Psoas muscle (tissue), 7 donors: ENCODE measurements at regions not wholly inside any gene's neighbourhood (a gene's known extent, or its start where the extent isn't known, plus 50 kb on each side); places are given as distances from the start of the nearest gene placed in this dataset.
A peak's percentile ranks its signal among the peaks of the same experiment; 100 is the strongest.

Source experiments
- ATAC-seq, 4 donors: fragments of 200-7000 bp; cut with Tn5 transposase; one replicate each; pipeline ENCODE4 v1.9.1; 2020; ENCODE audit warnings: moderate library complexity in 3 of 4, mild to moderate bottlenecking in 2 of 4
- DNase-seq, 2 donors: peaks; one replicate each; pipeline ENCODE4 v3.0.0-alpha.2; 2020
- H3K27ac ChIP-seq: fragments of 200-600 bp; one replicate; pipeline ENCODE4 v1.8.0; 2022
- H3K27me3 ChIP-seq, 3 donors: fragments of 200-600 bp in 1 of 3; one replicate each; pipeline versions ENCODE4 v1.6.1 to v1.8.0; 2013 to 2022; ENCODE audit warnings: low read length in 2 of 3, mild to moderate bottlenecking in 2 of 3, moderate library complexity in 1 of 3; ENCODE audit not compliant: insufficient read depth in 3 of 3
- H3K36me3 ChIP-seq, 2 donors: fragments of 200-600 bp in 1 of 2; one replicate each; pipeline versions ENCODE4 v1.6.1 to v1.8.0; 2013 to 2022; ENCODE audit warnings: low read depth in 1 of 2, mild to moderate bottlenecking in 1 of 2, moderate library complexity in 1 of 2; ENCODE audit not compliant: insufficient read depth in 1 of 2
- H3K4me1 ChIP-seq: fragments of 200-600 bp; one replicate; pipeline ENCODE4 v1.8.0; 2022
- H3K4me3 ChIP-seq: fragments of 200-600 bp; one replicate; pipeline ENCODE4 v1.8.0; 2022; ENCODE audit warnings: mild to moderate bottlenecking
- H3K9me3 ChIP-seq: fragments of 200-600 bp; one replicate; pipeline ENCODE4 v1.8.0; 2022
- WGBS, 3 donors: extraction: QIAGEN DNeasy Blood & Tissue Kit; methylation state at CpG; one replicate each; pipeline versions ENCODE4 v1.1.6 to v1.1.7; 2013; 5-methylcytosine and 5-hydroxymethylcytosine counted together
- intact Hi-C, 2 donors: fragments of 100-400 bp; cut with DNase I; formaldehyde crosslinking; loops; one replicate each; pipeline versions ENCODE4 v1.11.0 to v1.14.2; 2022
- TF ChIP-seq, protein P1 (sequence below): fragments of 200-600 bp; IDR thresholded peaks from one replicate; pipeline ENCODE4 v1.8.0; 2022; ENCODE audit warnings: antibody characterized with exemption
- donor health status: healthy with polysubstance abuse.
- donor health status: DM: no; HTN: no; CAD: no; lungs with moderate emphysema.
- donor health status: Bipolar disorder and iron deficiency.
- donor health status: healthy.
- donor health status: DM: yes; HTN: yes; CAD: no.
- donor health status: DM: no; HTN: no; CAD: no.
- donor health status: DM: yes; HTN: yes; CAD: no.

DNA sequence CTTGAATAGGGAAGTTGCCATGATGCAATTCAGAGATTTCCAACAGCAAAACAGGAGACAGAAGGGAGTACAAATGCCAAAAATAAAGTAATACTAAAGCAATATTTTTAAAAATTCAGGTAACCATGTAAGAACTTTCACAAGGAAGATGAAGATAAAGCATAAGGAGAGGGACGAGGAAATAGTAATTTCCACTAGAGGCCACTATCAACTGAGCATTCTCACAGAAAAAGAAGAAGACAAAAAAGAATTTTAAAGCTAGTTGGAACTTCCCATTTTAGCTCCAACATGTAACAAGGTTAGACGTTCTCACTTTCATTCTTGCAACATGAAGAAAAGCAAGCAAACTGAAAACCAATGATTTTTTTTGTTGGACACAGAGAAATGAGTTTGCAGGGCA, 779.9 kb upstream of the CDH6 start:
- no peak for DNase-seq
- TF ChIP-seq, protein P1, sequence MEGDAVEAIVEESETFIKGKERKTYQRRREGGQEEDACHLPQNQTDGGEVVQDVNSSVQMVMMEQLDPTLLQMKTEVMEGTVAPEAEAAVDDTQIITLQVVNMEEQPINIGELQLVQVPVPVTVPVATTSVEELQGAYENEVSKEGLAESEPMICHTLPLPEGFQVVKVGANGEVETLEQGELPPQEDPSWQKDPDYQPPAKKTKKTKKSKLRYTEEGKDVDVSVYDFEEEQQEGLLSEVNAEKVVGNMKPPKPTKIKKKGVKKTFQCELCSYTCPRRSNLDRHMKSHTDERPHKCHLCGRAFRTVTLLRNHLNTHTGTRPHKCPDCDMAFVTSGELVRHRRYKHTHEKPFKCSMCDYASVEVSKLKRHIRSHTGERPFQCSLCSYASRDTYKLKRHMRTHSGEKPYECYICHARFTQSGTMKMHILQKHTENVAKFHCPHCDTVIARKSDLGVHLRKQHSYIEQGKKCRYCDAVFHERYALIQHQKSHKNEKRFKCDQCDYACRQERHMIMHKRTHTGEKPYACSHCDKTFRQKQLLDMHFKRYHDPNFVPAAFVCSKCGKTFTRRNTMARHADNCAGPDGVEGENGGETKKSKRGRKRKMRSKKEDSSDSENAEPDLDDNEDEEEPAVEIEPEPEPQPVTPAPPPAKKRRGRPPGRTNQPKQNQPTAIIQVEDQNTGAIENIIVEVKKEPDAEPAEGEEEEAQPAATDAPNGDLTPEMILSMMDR = no peak

DNA sequence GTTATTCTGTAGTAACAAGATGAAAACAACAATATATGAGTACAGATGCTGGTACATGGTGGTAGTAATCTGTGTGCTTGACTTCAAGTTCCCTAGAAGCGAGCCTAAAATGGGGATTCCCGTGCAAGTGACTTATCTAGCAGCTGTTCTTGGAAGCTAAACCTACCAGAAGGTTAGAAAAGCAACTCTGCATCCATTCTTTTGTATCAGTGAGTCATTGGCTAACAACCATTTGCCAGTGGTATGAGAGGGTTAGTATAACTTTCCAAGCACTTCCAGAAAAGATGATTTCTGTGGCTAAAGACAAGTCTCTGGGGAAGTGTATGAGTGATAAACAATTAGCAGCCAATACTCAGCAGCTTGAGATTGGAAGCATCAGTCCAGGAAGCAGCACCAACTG, 787.7 kb upstream of the CDH6 start:
- Histone ChIP-seq H3K4me1 (no peaks in the 10 kb centered on the region), H3K27ac (no peak overlapping the region), H3K27me3 (no peaks in the 10 kb centered on the region), H3K4me3 (no peak overlapping the region), H3K9me3 (no peaks in the 10 kb centered on the region), H3K36me3 (no peaks in the 10 kb centered on the region)
- TF ChIP-seq, protein P1 = no peak
- ATAC-seq = no peak
- no peak for DNase-seq
- intact Hi-C loops = no loop called here
- WGBS, 3 donors = 24 to 40% (median 40%) methylated on average over 2 of the region's 2 CpGs

More for the DNA sequence above, 779.9 kb upstream of the CDH6 start:
- Histone ChIP-seq H3K27ac (no peak overlapping the region), H3K4me3 (no peak overlapping the region), H3K4me1 (no peaks in the 10 kb centered on the region), H3K27me3 (no peaks in the 10 kb centered on the region), H3K9me3 (no peaks in the 10 kb centered on the region), H3K36me3 (no peaks in the 10 kb centered on the region)
- WGBS, 3 donors = 40 to 46% (median 45%) methylated on average over 2 of the region's 2 CpGs
- intact Hi-C loops = no loop called here
- no peak for ATAC-seq

DNA sequence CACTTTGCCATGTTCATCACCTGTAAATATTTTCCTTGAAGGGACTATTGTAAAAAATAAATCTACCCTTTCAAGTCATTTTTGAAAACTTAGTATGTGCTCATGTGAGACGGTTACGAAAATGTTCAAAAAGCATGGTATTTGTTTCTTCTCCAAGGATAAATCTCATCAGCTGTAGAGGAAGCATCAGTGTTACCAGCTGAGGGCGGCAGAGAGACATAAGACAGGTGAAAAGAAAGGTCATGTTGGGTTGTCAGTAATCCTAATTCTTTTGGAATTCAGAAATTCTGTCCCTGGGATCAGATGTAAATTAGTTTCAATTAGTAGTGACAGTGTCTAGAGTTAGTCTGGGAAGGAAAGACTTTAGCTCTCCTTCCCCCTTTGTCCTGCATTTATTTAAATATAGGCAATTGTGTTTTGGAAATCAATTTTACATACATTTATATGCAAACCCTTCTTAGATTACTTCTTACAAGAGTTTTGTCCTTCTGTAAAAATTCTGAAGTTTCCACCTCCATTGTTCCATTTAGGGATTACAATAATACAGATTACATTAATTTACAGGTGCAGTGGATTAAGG, 791.9 kb upstream of the CDH6 start:
- H3K27me3 ChIP-seq = no peaks in the 10 kb centered on the region
- intact Hi-C loops = no loop called here
- no peak overlapping the region for H3K27ac ChIP-seq
- no peaks in the 10 kb centered on the region for H3K9me3 ChIP-seq
- no peak overlapping the region for H3K4me3 ChIP-seq
- H3K4me1 ChIP-seq = no peaks in the 10 kb centered on the region
- DNase-seq (no peak), ATAC-seq (no peak)
- no peaks in the 10 kb centered on the region for H3K36me3 ChIP-seq
- TF ChIP-seq, protein P1 = no peak
- 28 to 48% (median 42%) methylated on average over 3 of the region's 3 CpGs for WGBS, 3 donors

DNA sequence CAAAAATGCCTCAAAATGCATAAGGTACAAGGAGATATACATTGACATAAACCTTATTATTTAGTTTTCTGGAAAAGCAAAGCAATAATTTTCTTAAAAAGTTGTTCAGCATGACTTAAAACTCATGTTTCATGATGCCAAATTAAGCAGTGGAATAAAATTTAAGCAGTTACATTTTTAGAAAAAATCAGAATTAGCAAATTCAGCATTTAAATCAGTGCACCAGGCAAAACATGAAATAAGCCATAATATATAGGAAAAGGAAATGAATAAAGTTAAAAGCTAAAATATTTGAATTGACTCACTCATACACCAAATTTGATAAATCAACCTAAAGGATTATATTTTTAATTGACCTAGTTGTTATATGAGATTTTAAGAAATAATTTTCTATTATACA, 795.1 kb upstream of the CDH6 start:
- H3K27ac ChIP-seq = no peak overlapping the region
- H3K27me3 ChIP-seq = no peaks in the 10 kb centered on the region
- TF ChIP-seq, protein P1 = no peak
- H3K9me3 ChIP-seq = no peaks in the 10 kb centered on the region
- DNase-seq (no peak), ATAC-seq (no peak)
- intact Hi-C loops = no loop called here
- no peak overlapping the region for H3K4me3 ChIP-seq
- H3K36me3 ChIP-seq = no peaks in the 10 kb centered on the region
- no peaks in the 10 kb centered on the region for H3K4me1 ChIP-seq

DNA sequence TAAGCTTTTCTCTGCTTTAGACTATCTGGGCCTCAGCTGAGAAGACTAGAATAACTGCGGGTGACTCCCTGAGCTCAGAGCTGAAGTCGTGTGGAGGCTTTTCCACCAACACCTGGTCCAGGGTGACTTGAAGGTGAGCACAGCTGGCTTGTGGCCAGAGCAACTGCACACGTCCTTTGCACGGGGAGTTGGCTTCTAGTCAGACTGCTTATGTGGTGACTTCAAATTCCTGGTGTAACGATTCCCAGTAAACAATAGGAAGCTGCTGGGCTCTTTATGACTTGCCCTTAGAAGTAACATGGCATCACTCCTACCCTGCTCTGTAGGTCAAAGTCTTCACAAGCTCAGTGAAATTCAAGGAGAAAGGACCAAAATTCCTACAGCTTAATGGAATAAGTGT, 800.6 kb upstream of the CDH6 start:
- TF ChIP-seq, protein P1 = no peak
- intact Hi-C loops = no loop called here
- H3K36me3 ChIP-seq = no peaks in the 10 kb centered on the region
- H3K4me3 ChIP-seq = no peak overlapping the region
- H3K4me1 ChIP-seq = no peaks in the 10 kb centered on the region
- DNase-seq = peak in 1 of 2 donors; percentile 38
- ATAC-seq = no peak
- 55 to 66% (median 62%) methylated on average over 5 of the region's 5 CpGs for WGBS, 3 donors
- H3K27me3 ChIP-seq = no peaks in the 10 kb centered on the region
- H3K27ac ChIP-seq = no peak overlapping the region
- no peaks in the 10 kb centered on the region for H3K9me3 ChIP-seq
